ENCODE measurements at regions not wholly inside any gene's neighbourhood (a gene's known extent, or its start where the extent isn't known, plus 50 kb on each side); places are given as distances from the start of the nearest gene placed in this dataset.

- H3K9me3 ChIP-seq (ENCODE audit: low read depth, low read length): no peaks in the 10 kb centered on the region
- H3K4me1 ChIP-seq (ENCODE audit: insufficient read depth, low read length): peaks cover 10% of the 10 kb centered on the region
- H3K4me3 ChIP-seq (ENCODE audit: low read length): no peak overlapping the region
- H3K27me3 ChIP-seq (ENCODE audit: insufficient read depth, low read length): no peaks in the 10 kb centered on the region
Measured at GRCh38 chr3:117565777-117566176, 856.2 kb downstream of the TUSC7 start.

- Histone ChIP-seq H3K27me3 (ENCODE audit: insufficient read depth, low read length) (no peaks in the 10 kb centered on the region), H3K4me3 (ENCODE audit: low read length) (no peak overlapping the region), H3K9me3 (ENCODE audit: low read depth, low read length) (no peaks in the 10 kb centered on the region), H3K4me1 (ENCODE audit: insufficient read depth, low read length) (peaks cover 10% of the 10 kb centered on the region)
Measured at GRCh38 chr3:117566926-117567325, 857.3 kb downstream of the TUSC7 start.

- Histone ChIP-seq H3K27me3 (ENCODE audit: insufficient read depth, low read length) (no peaks in the 10 kb centered on the region), H3K9me3 (ENCODE audit: low read depth, low read length) (no peaks in the 10 kb centered on the region), H3K4me3 (ENCODE audit: low read length) (no peak overlapping the region), H3K4me1 (ENCODE audit: insufficient read depth, low read length) (peaks cover 10% of the 10 kb centered on the region)
Measured at GRCh38 chr3:117567382-117567781, 857.8 kb downstream of the TUSC7 start.

GRCh38 chr3:117567906-117568305 lies 858.3 kb downstream of the TUSC7 start:
- H3K4me1 ChIP-seq (ENCODE audit: insufficient read depth, low read length): peaks cover 10% of the 10 kb centered on the region
- H3K27me3 ChIP-seq (ENCODE audit: insufficient read depth, low read length): no peaks in the 10 kb centered on the region
- H3K9me3 ChIP-seq (ENCODE audit: low read depth, low read length): no peaks in the 10 kb centered on the region
- H3K4me3 ChIP-seq (ENCODE audit: low read length): no peak overlapping the region

- Histone ChIP-seq H3K27me3 (ENCODE audit: insufficient read depth, low read length) (no peaks in the 10 kb centered on the region), H3K4me1 (ENCODE audit: insufficient read depth, low read length) (peaks cover 2% of the 10 kb centered on the region), H3K9me3 (ENCODE audit: low read depth, low read length) (no peaks in the 10 kb centered on the region), H3K4me3 (ENCODE audit: low read length) (no peak overlapping the region)
Measured at GRCh38 chr3:117572786-117573185, 863.2 kb downstream of the TUSC7 start.

- Histone ChIP-seq H3K4me3 (ENCODE audit: low read length) (no peak overlapping the region), H3K9me3 (ENCODE audit: low read depth, low read length) (no peaks in the 10 kb centered on the region), H3K27me3 (ENCODE audit: insufficient read depth, low read length) (no peaks in the 10 kb centered on the region), H3K4me1 (ENCODE audit: insufficient read depth, low read length) (no peaks in the 10 kb centered on the region)
Measured at GRCh38 chr3:117580806-117581205, 871.2 kb downstream of the TUSC7 start.

GRCh38 chr3:117586161-117586560 lies 876.6 kb downstream of the TUSC7 start:
- Histone ChIP-seq H3K4me3 (ENCODE audit: low read length) (no peak overlapping the region), H3K27me3 (ENCODE audit: insufficient read depth, low read length) (no peaks in the 10 kb centered on the region), H3K9me3 (ENCODE audit: low read depth, low read length) (no peaks in the 10 kb centered on the region), H3K4me1 (ENCODE audit: insufficient read depth, low read length) (no peaks in the 10 kb centered on the region)

GRCh38 chr3:117587416-117587815 lies 877.8 kb downstream of the TUSC7 start:
- no peaks in the 10 kb centered on the region for H3K4me1 ChIP-seq (ENCODE audit: insufficient read depth, low read length)
- H3K27me3 ChIP-seq (ENCODE audit: insufficient read depth, low read length): no peaks in the 10 kb centered on the region
- no peak overlapping the region for H3K4me3 ChIP-seq (ENCODE audit: low read length)
- H3K9me3 ChIP-seq (ENCODE audit: low read depth, low read length): no peaks in the 10 kb centered on the region

GRCh38 chr3:117589454-117589853 lies 879.9 kb downstream of the TUSC7 start:
- no peaks in the 10 kb centered on the region for H3K9me3 ChIP-seq (ENCODE audit: low read depth, low read length)

GRCh38 chr3:117595615-117596014 lies 886.0 kb downstream of the TUSC7 start:
- Histone ChIP-seq H3K27me3 (ENCODE audit: insufficient read depth, low read length) (no peaks in the 10 kb centered on the region), H3K4me3 (ENCODE audit: low read length) (no peak overlapping the region), H3K4me1 (ENCODE audit: insufficient read depth, low read length) (no peaks in the 10 kb centered on the region), H3K9me3 (ENCODE audit: low read depth, low read length) (no peaks in the 10 kb centered on the region)

More at GRCh38 chr3:117589454-117589853, 879.9 kb downstream of the TUSC7 start:
- Histone ChIP-seq H3K4me1 (ENCODE audit: insufficient read depth, low read length) (no peaks in the 10 kb centered on the region), H3K4me3 (ENCODE audit: low read length) (no peak overlapping the region), H3K27me3 (ENCODE audit: insufficient read depth, low read length) (no peaks in the 10 kb centered on the region)

GRCh38 chr3:117596503-117596902 lies 886.9 kb downstream of the TUSC7 start:
- no peaks in the 10 kb centered on the region for H3K4me1 ChIP-seq (ENCODE audit: insufficient read depth, low read length)
- no peaks in the 10 kb centered on the region for H3K27me3 ChIP-seq (ENCODE audit: insufficient read depth, low read length)
- H3K4me3 ChIP-seq (ENCODE audit: low read length): no peak overlapping the region
- H3K9me3 ChIP-seq (ENCODE audit: low read depth, low read length): no peaks in the 10 kb centered on the region

GRCh38 chr3:117597865-117598264 lies 888.3 kb downstream of the TUSC7 start:
- H3K27me3 ChIP-seq (ENCODE audit: insufficient read depth, low read length): no peaks in the 10 kb centered on the region
- no peaks in the 10 kb centered on the region for H3K9me3 ChIP-seq (ENCODE audit: low read depth, low read length)
- no peak overlapping the region for H3K4me3 ChIP-seq (ENCODE audit: low read length)
- no peaks in the 10 kb centered on the region for H3K4me1 ChIP-seq (ENCODE audit: insufficient read depth, low read length)

GRCh38 chr3:117600112-117600511 lies 890.5 kb downstream of the TUSC7 start:
- Histone ChIP-seq H3K4me3 (ENCODE audit: low read length) (no peak overlapping the region), H3K27me3 (ENCODE audit: insufficient read depth, low read length) (no peaks in the 10 kb centered on the region), H3K9me3 (ENCODE audit: low read depth, low read length) (no peaks in the 10 kb centered on the region), H3K4me1 (ENCODE audit: insufficient read depth, low read length) (no peaks in the 10 kb centered on the region)

GRCh38 chr3:117600666-117601065 lies 891.1 kb downstream of the TUSC7 start:
- H3K4me1 ChIP-seq (ENCODE audit: insufficient read depth, low read length): no peaks in the 10 kb centered on the region
- H3K27me3 ChIP-seq (ENCODE audit: insufficient read depth, low read length): no peaks in the 10 kb centered on the region
- H3K4me3 ChIP-seq (ENCODE audit: low read length): no peak overlapping the region
- no peaks in the 10 kb centered on the region for H3K9me3 ChIP-seq (ENCODE audit: low read depth, low read length)

GRCh38 chr3:117602058-117602644 lies 892.6 kb downstream of the TUSC7 start:
- Histone ChIP-seq H3K9me3 (ENCODE audit: low read depth, low read length) (no peaks in the 10 kb centered on the region), H3K27me3 (ENCODE audit: insufficient read depth, low read length) (no peaks in the 10 kb centered on the region), H3K4me1 (ENCODE audit: insufficient read depth, low read length) (no peaks in the 10 kb centered on the region), H3K4me3 (ENCODE audit: low read length) (no peak overlapping the region)

GRCh38 chr3:117603097-117603496 lies 893.5 kb downstream of the TUSC7 start:
- H3K4me3 ChIP-seq (ENCODE audit: low read length): no peak overlapping the region
- no peaks in the 10 kb centered on the region for H3K9me3 ChIP-seq (ENCODE audit: low read depth, low read length)

More at GRCh38 chr3:117603097-117603496, 893.5 kb downstream of the TUSC7 start:
- H3K4me1 ChIP-seq (ENCODE audit: insufficient read depth, low read length): no peaks in the 10 kb centered on the region
- no peaks in the 10 kb centered on the region for H3K27me3 ChIP-seq (ENCODE audit: insufficient read depth, low read length)

All from mononuclear cell (primary cell).